ENCODE measurements at regions not wholly inside any gene's neighbourhood (a gene's known extent, or its start where the extent isn't known, plus 50 kb on each side); places are given as distances from the start of the nearest gene placed in this dataset.

GRCh38 chr1:22339237-22339636 lies 112.4 kb upstream of the ZBTB40 start:
- no peak for TF ChIP-seq CTCF (IDR thresholded peaks at IDR 0.05; ENCODE audit: insufficient read depth, low read depth, low read length)
- TF ChIP-seq EZH2 (IDR thresholded peaks at IDR 0.05; ENCODE audit: insufficient read depth, low read length), result no peak
